ENCODE measurements at regions not wholly inside any gene's neighbourhood (a gene's known extent, or its start where the extent isn't known, plus 50 kb on each side); places are given as distances from the start of the nearest gene placed in this dataset.

GRCh38 chr6:8536122-8536521, 100.8 kb upstream of the SLC35B3 start:
- no peak for DNase-seq

GRCh38 chr6:8535519-8535918, 100.2 kb upstream of the SLC35B3 start:
- no peak for DNase-seq

GRCh38 chr6:8530785-8531435, 95.6 kb upstream of the SLC35B3 start:
- DNase-seq = no peak

- DNase-seq = no peak
These were observed 93.9 kb upstream of the SLC35B3 start for GRCh38 chr6:8529250-8529649.

GRCh38 chr6:8527818-8528217, 92.5 kb upstream of the SLC35B3 start:
- no peak for DNase-seq

GRCh38 chr6:8526624-8527023, 91.3 kb upstream of the SLC35B3 start:
- DNase-seq = no peak

- DNase-seq = no peak
These were observed 90.0 kb upstream of the SLC35B3 start for GRCh38 chr6:8525370-8525769.

- no peak for DNase-seq
These were observed 77.8 kb upstream of the SLC35B3 start for GRCh38 chr6:8513174-8513573.

- no peak for DNase-seq
These were observed 71.9 kb upstream of the SLC35B3 start for GRCh38 chr6:8507286-8507685.

- DNase-seq = no peak
These were observed 70.8 kb upstream of the SLC35B3 start for GRCh38 chr6:8506126-8506525.

- no peak for DNase-seq
These were observed 64.2 kb upstream of the SLC35B3 start for GRCh38 chr6:8499540-8499939.

- no peak for DNase-seq
These were observed 59.4 kb upstream of the SLC35B3 start for GRCh38 chr6:8494730-8495129.

- peak; percentile 1 for DNase-seq
These were observed 57.3 kb upstream of the SLC35B3 start for GRCh38 chr6:8492536-8493133.
